ENCODE measurements at regions not wholly inside any gene's neighbourhood (a gene's known extent, or its start where the extent isn't known, plus 50 kb on each side); places are given as distances from the start of the nearest gene placed in this dataset.
"Not testable (repeated sequence)": the region's sequence is repeated elsewhere in the genome, so short reads cannot be mapped to it uniquely, and the experiment has no call there.

- in situ Hi-C loops (cut with HindIII; ENCODE audit: low pct_ligation_motif_present, low pct_unique_long_range_greater_than_20kb, low sequenced_read_pairs), result no loop called here
- DNase-seq, result no peak
Measured at GRCh38 chr12:60210756-60211155, 614.9 kb downstream of the SLC16A7 start.

GRCh38 chr12:60211244-60211643, 615.4 kb downstream of the SLC16A7 start:
- in situ Hi-C loops (cut with HindIII; ENCODE audit: low pct_ligation_motif_present, low pct_unique_long_range_greater_than_20kb, low sequenced_read_pairs), result no loop called here
- no peak for DNase-seq

GRCh38 chr12:60212159-60213000, 616.6 kb downstream of the SLC16A7 start:
- DNase-seq, result no peak
- in situ Hi-C loops (cut with HindIII; ENCODE audit: low pct_ligation_motif_present, low pct_unique_long_range_greater_than_20kb, low sequenced_read_pairs), result no loop called here

GRCh38 chr12:60213272-60213671, 617.4 kb downstream of the SLC16A7 start:
- in situ Hi-C loops (cut with HindIII; ENCODE audit: low pct_ligation_motif_present, low pct_unique_long_range_greater_than_20kb, low sequenced_read_pairs); DNase-seq: not testable (repeated sequence)

- in situ Hi-C loops (cut with HindIII; ENCODE audit: low pct_ligation_motif_present, low pct_unique_long_range_greater_than_20kb, low sequenced_read_pairs), result no loop called here
Measured at GRCh38 chr12:60216226-60216625, 620.4 kb downstream of the SLC16A7 start.

GRCh38 chr12:60223242-60223641, 627.4 kb downstream of the SLC16A7 start:
- in situ Hi-C loops (cut with HindIII; ENCODE audit: low pct_ligation_motif_present, low pct_unique_long_range_greater_than_20kb, low sequenced_read_pairs), result no loop called here
- DNase-seq, result no peak

More at GRCh38 chr12:60216226-60216625, 620.4 kb downstream of the SLC16A7 start:
- DNase-seq, result no peak

- no peak for DNase-seq
Measured at GRCh38 chr12:60225216-60226000, 629.6 kb downstream of the SLC16A7 start.

GRCh38 chr12:60227916-60228315, 632.1 kb downstream of the SLC16A7 start:
- no peak for DNase-seq
- in situ Hi-C loops (cut with HindIII; ENCODE audit: low pct_ligation_motif_present, low pct_unique_long_range_greater_than_20kb, low sequenced_read_pairs), result no loop called here

More at GRCh38 chr12:60225216-60226000, 629.6 kb downstream of the SLC16A7 start:
- in situ Hi-C loops (cut with HindIII; ENCODE audit: low pct_ligation_motif_present, low pct_unique_long_range_greater_than_20kb, low sequenced_read_pairs), result no loop called here

GRCh38 chr12:60230056-60230455, 634.2 kb downstream of the SLC16A7 start:
- no peak for DNase-seq
- in situ Hi-C loops (cut with HindIII; ENCODE audit: low pct_ligation_motif_present, low pct_unique_long_range_greater_than_20kb, low sequenced_read_pairs), result no loop called here

- no peak for DNase-seq
- in situ Hi-C loops (cut with HindIII; ENCODE audit: low pct_ligation_motif_present, low pct_unique_long_range_greater_than_20kb, low sequenced_read_pairs), result no loop called here
Measured at GRCh38 chr12:60231303-60231702, 635.5 kb downstream of the SLC16A7 start.

- in situ Hi-C loops (cut with HindIII; ENCODE audit: low pct_ligation_motif_present, low pct_unique_long_range_greater_than_20kb, low sequenced_read_pairs), result no loop called here
Measured at GRCh38 chr12:60231976-60232907, 636.4 kb downstream of the SLC16A7 start.

GRCh38 chr12:60234611-60235195, 638.9 kb downstream of the SLC16A7 start:
- in situ Hi-C loops (cut with HindIII; ENCODE audit: low pct_ligation_motif_present, low pct_unique_long_range_greater_than_20kb, low sequenced_read_pairs); DNase-seq: not testable (repeated sequence)

More at GRCh38 chr12:60231976-60232907, 636.4 kb downstream of the SLC16A7 start:
- no peak for DNase-seq

GRCh38 chr12:60235261-60235660, 639.4 kb downstream of the SLC16A7 start:
- in situ Hi-C loops (cut with HindIII; ENCODE audit: low pct_ligation_motif_present, low pct_unique_long_range_greater_than_20kb, low sequenced_read_pairs), result no loop called here

GRCh38 chr12:60236416-60236815, 640.6 kb downstream of the SLC16A7 start:
- DNase-seq; in situ Hi-C loops (cut with HindIII; ENCODE audit: low pct_ligation_motif_present, low pct_unique_long_range_greater_than_20kb, low sequenced_read_pairs): not testable (repeated sequence)

More at GRCh38 chr12:60235261-60235660, 639.4 kb downstream of the SLC16A7 start:
- DNase-seq, result no peak

GRCh38 chr12:60240891-60241290, 645.1 kb downstream of the SLC16A7 start:
- in situ Hi-C loops (cut with HindIII; ENCODE audit: low pct_ligation_motif_present, low pct_unique_long_range_greater_than_20kb, low sequenced_read_pairs), result no loop called here
- DNase-seq, result no peak

GRCh38 chr12:60251091-60251490, 655.3 kb downstream of the SLC16A7 start:
- no peak for DNase-seq
- in situ Hi-C loops (cut with HindIII; ENCODE audit: low pct_ligation_motif_present, low pct_unique_long_range_greater_than_20kb, low sequenced_read_pairs), result no loop called here

GRCh38 chr12:60252359-60253096, 656.7 kb downstream of the SLC16A7 start:
- no peak for DNase-seq
- in situ Hi-C loops (cut with HindIII; ENCODE audit: low pct_ligation_motif_present, low pct_unique_long_range_greater_than_20kb, low sequenced_read_pairs), result no loop called here

Data from ACHN (cell line).